ENCODE measurements at regions not wholly inside any gene's neighbourhood (a gene's known extent, or its start where the extent isn't known, plus 50 kb on each side); places are given as distances from the start of the nearest gene placed in this dataset.

DNA sequence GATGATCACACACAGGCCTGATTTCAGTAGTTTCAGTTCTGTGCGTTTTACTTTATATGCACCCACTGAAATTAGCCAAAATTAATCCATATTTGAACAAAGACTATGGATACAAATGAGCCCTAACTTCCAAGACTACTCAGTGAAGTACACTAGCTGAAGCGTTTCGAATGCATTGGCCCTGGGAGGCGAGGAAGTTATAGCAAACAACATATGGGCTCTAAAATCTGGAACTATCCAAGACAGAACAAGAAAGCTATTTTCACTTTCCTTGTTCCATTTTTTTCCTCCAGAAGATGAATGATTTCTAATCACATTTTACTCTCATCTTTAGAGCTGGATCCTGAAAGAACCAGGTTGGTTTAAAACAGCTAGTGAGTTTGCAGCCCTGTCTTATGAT is 399.4 kb upstream of the HNRNPA3 start:
- Histone ChIP-seq H3K4me3 (no peak overlapping the region), H3K9me3 (no peaks in the 10 kb centered on the region), H3K27me3 (no peaks in the 10 kb centered on the region), H3K36me3 (no peaks in the 10 kb centered on the region)
- DNase-seq: no peak

DNA sequence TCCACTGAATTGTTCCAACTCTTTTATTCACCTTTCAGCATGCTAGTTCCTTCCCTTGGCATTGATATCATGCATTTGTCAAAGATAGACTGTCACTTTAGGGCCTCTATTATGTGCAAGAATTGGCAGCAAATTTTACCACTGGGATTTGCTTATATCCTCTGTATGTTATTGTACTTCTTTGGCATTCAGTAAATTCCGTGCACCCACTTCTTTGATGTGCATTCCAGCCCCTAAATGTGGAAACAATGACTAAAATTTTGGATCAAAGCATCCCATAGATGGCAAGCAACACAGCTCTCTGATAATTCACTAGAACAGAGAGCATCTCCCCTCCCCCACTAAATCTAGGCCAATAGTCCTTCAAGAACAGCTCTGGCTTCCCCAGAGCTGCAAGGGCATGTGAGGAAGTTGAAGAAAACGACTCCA is 399.0 kb upstream of the HNRNPA3 start:
- no peak for DNase-seq
- Histone ChIP-seq H3K9me3 (no peaks in the 10 kb centered on the region), H3K4me3 (no peak overlapping the region), H3K27me3 (no peaks in the 10 kb centered on the region), H3K36me3 (no peaks in the 10 kb centered on the region)

DNA sequence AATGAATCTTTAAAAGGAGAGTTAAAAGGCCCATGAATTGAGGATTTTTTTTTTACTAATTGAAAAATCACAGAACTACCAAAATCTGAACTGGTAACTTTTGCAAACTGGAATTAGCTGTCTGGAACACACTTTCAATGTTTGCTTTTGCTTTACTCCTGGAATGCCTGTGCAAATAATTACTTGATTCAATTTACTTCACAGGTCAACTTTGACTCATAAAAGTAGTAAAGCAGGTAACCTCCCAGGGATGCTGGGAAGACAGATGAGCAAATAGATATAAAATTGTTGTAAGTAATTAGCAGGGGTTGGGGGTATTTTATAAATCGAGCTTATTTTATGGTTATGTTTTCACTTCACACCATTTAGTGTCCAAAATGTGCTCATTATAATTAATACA is 398.3 kb upstream of the HNRNPA3 start:
- Histone ChIP-seq H3K9me3 (no peaks in the 10 kb centered on the region), H3K4me3 (no peak overlapping the region), H3K36me3 (no peaks in the 10 kb centered on the region), H3K27me3 (no peaks in the 10 kb centered on the region)
- DNase-seq: no peak

DNA sequence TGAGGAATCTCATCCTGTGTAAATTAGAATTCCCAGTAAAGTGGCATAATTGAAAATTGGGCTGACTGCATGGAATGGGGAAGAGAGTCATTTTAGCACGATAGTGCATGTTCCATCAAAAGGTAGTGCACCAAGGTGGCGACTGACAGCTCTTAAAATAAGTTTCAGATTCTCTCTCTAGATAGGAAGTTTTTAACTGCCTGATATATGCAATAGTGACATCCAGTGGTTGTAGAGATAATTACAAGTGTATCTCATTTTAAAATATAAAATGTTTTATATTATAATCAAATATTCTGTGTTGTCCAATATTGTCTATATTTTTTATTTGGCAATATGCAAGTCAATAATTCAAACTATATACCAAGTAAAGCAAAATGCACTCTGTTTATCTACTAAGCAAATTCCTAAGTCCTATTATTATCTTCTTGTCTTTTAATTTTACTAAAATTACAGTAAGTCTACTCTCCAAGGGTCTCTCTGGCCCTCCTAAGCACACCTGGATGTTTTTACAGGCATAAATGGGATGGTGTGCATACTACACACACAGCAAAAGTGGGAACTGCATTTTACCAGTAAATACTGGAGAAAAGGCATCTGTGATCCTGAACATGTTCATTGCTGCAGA is 397.7 kb upstream of the HNRNPA3 start:
- Histone ChIP-seq H3K4me3 (no peak overlapping the region), H3K9me3 (no peaks in the 10 kb centered on the region), H3K36me3 (no peaks in the 10 kb centered on the region), H3K27me3 (no peaks in the 10 kb centered on the region)
- DNase-seq: no peak

DNA sequence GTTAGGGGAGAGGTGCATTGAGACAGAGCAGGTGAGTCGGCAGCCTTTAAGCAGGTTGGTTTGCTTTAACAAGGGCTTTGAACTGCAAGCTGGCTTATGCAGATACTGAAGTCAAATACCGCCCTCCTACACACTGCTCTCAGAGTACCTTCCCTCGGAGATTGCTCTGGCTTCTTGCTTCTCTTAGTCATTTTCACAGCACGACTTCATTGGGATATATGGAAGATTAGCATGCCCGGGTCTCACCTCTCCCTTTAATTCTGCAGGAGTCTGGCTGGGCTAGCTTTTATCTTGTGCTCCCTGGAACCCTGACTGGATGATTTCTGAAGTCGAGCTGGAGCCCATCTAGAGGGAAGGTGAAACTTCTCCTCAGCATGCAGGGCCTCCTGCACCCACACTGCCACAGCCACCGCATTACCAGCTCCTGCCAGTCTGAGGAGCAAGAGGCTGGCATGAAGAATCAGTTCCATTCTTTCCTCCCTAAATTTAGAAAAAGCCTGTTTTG is 395.5 kb upstream of the HNRNPA3 start:
- Histone ChIP-seq H3K9me3 (no peaks in the 10 kb centered on the region), H3K36me3 (no peaks in the 10 kb centered on the region), H3K27me3 (no peaks in the 10 kb centered on the region; the same call in 1 of the 2 replicates), H3K4me3 (no peak overlapping the region)
- DNase-seq: peak; percentile 3

DNA sequence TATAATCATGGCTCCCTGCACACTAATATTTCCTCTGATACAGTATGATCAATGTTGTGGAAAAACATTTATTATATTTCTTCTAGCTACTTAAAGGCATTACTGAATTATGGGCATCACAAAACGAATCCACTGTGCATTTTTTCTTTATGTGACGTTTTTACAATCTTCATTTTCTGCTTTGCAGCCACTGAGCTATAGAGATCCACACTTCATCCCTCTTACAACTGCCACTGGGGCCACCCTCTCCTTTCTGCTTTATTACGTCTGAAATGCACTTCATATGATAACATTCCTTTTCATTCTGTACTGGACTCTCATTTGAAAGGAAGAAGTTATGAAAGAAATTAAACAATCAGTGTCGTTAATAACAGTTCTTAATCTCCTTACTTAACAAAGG is 394.5 kb upstream of the HNRNPA3 start:
- no peak for DNase-seq
- no peaks in the 10 kb centered on the region for H3K9me3 ChIP-seq
- no peaks in the 10 kb centered on the region for H3K36me3 ChIP-seq
- H3K4me3 ChIP-seq: no peak overlapping the region
- no peaks in the 10 kb centered on the region; the same call in 1 of the 2 replicates for H3K27me3 ChIP-seq

DNA sequence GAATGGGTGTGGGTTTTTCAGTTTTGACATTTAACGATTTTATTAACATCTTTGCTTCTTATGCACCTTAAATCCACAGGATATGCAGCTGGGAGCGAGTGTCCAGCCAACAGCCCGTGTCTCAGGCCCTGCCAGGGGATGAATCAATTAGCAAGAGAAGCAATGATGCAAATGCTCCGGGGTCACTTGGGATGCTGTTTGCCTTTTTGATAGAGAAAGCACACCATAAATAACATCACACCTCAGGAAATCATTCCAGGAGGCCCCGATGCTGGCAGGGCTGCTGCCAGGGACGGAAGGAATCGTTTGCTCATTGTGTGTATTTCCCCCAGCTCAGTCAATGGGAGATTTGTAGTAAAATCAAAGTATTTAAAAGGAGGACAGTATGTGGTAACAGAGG is 394.0 kb upstream of the HNRNPA3 start:
- Histone ChIP-seq H3K27me3 (no peaks in the 10 kb centered on the region; the same call in 1 of the 2 replicates), H3K9me3 (no peaks in the 10 kb centered on the region), H3K4me3 (no peak overlapping the region), H3K36me3 (no peaks in the 10 kb centered on the region)
- no peak for DNase-seq

DNA sequence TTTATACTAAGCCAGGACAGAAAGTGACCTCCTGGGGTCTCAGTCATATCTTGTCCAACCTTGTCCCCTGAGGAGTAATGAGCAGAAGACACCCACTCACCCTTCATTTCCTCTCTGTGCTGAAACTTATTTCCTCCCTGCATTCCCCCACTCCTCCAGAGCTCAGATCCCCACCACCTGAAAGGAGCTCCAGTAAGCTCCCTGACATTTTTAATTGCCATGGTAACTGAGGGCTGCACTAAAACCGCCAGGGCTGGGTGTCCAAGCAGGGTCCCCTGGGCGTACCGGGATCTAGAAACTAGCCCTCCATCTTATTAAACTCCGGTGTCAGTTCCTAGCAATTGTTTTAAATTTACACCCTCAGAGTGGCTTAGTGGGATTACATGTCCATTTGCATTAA is 393.3 kb upstream of the HNRNPA3 start:
- DNase-seq: no peak
- H3K9me3 ChIP-seq: no peaks in the 10 kb centered on the region
- H3K4me3 ChIP-seq: no peak overlapping the region

DNA sequence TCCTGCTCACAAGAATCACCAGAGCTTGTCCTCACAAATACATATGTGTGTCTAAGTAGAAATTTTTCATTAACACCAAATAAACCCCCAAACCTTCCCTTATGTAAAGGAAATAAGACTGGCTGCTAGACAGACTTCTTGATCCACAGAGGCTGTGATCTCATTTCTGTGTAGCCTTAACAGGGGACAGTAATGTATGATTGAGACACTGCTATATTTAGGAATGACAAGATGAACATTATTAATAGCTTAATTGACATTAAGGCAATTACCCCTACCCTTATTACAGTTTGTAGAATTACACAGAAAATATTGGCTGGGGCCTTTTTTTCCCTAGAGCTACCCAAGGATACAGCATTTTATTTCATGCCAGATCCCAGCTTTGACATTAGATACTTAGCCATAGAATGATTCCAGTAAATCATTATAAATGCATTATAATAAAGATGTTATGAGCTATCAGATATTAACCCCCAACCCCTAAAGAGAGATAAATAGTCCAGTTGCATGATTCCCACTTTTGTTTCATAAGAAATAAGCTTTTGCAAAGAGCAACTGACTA is 392.1 kb upstream of the HNRNPA3 start:
- Histone ChIP-seq H3K36me3 (no peaks in the 10 kb centered on the region), H3K4me3 (no peak overlapping the region), H3K27me3 (no peaks in the 10 kb centered on the region; the same call in 1 of the 2 replicates)

More for the DNA sequence above, 393.3 kb upstream of the HNRNPA3 start:
- no peaks in the 10 kb centered on the region; the same call in 1 of the 2 replicates for H3K27me3 ChIP-seq
- no peaks in the 10 kb centered on the region for H3K36me3 ChIP-seq

DNA sequence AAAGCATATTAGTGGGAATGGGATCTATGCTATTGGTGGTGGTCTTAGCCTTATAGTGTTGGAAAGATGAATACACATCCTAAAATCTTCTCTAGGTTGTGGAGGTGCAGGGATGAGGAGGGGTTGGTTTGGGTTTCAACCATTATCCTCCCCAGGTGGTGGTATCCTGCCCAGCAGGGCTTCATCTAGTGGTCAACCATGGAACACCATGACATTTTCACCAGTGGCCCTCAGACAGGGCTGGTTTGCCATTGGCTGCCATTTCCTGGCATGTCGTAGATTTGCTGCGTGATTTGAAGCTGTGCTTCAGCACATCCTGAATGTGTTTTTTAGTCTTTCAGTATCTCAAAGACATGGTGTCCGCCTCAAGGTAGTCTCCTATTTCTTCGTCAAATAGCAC is 391.2 kb upstream of the HNRNPA3 start:
- Histone ChIP-seq H3K4me3 (no peak overlapping the region), H3K36me3 (no peaks in the 10 kb centered on the region), H3K27me3 (no peaks in the 10 kb centered on the region; the same call in 1 of the 2 replicates), H3K9me3 (no peaks in the 10 kb centered on the region)
- DNase-seq: no peak

More for the DNA sequence above, 392.1 kb upstream of the HNRNPA3 start:
- no peaks in the 10 kb centered on the region for H3K9me3 ChIP-seq
- no peak for DNase-seq

DNA sequence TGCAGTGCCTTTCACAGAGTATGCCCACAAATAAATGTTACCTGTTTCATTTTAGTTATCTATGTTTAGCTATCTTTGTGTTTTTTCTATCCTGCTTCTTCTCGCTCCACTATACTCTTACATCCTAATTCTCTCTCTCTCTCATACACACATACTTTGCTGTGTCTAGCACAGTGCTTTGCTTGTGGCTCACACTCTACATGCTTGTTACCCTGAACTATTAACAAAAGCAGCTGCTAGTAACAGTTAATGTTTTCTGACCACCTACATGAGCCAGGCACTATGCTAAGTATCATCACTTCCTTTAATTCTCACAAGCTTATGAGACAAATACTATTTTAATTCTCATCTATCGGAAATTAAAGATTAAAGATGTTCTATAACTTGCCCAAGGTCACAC is 390.5 kb upstream of the HNRNPA3 start:
- no peak overlapping the region for H3K4me3 ChIP-seq
- no peaks in the 10 kb centered on the region for H3K9me3 ChIP-seq
- DNase-seq: no peak
- H3K36me3 ChIP-seq: no peaks in the 10 kb centered on the region
- no peaks in the 10 kb centered on the region; the same call in 1 of the 2 replicates for H3K27me3 ChIP-seq

DNA sequence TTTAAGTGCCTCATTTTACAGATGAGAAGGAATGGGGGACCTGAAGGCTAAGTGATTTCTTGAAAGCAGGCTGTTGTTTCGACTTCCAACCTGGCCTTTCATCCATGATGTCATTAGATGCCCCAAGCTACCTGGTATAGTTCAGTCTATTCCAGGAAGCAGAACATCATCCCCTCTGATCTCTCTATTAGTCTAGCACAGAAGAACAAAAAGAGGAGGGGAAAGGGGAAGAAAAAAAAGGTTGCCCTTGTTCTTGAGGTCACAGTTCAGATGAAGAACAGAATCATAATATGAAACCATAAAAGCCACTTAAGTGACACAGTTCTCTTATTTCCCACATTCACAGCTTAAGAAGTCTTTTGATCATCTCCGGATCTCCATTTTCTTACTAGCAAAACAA is 386.2 kb upstream of the HNRNPA3 start:
- no peak for DNase-seq
- Histone ChIP-seq H3K27me3 (no peaks in the 10 kb centered on the region; the same call in 1 of the 2 replicates), H3K9me3 (no peaks in the 10 kb centered on the region), H3K4me3 (no peak overlapping the region), H3K36me3 (no peaks in the 10 kb centered on the region)

DNA sequence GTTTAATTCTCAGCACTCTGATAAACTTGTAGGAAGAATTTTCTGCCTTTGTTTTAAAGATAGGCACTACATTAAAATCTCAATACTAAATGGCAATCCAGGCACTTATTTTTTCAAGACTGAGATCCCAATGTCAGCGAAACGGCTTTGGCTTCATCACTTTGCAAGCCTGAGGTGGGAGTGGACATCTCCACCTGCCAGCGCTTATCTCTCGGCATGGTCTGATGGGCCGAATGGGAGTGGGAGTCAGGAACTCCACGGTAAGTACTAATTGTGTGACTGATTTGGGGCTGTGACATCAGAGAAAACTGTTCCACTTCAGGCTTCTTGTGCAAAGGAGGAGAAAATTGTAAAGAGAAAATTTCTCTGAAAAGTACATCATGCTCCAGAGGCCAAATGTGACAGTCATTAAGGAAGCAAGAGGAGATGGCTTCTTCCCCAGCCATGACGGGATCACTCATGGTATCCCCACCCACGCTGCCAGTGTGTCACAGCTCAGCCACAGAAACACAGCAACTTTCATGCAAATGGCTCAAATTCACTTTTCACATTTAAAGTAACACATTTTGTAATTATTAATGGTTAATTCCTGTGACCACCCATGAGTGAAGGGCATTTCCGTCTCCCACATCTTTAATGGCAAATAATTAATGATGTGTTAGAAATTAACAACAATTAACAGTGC is 385.5 kb upstream of the HNRNPA3 start:
- no peaks in the 10 kb centered on the region; the same call in 1 of the 2 replicates for H3K27me3 ChIP-seq
- no peaks in the 10 kb centered on the region for H3K36me3 ChIP-seq
- no peaks in the 10 kb centered on the region for H3K9me3 ChIP-seq
- no peak for DNase-seq
- no peak overlapping the region for H3K4me3 ChIP-seq

DNA sequence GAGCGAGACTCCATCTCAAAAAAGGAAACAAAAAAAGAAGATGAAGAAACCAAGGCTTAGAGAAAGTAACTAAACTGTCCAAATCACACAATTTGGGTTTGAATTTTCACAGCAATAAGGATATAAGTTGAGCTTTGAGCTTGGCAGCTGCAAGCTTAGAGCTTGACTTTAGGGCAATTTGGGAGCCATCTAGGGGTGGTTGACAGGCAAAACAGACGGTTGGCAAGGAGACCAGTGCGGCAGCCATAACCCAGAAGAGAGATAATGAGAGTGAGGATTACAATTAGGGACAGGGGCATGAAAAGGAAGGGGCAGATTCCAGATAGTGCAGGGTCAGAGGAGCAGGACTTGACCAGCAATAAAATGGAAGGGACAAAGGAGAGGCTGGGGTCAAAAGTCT is 382.2 kb upstream of the HNRNPA3 start:
- Histone ChIP-seq H3K27me3 (no peaks in the 10 kb centered on the region; the same call in 1 of the 2 replicates), H3K9me3 (no peaks in the 10 kb centered on the region), H3K4me3 (no peak overlapping the region), H3K36me3 (no peaks in the 10 kb centered on the region)
- DNase-seq: peak; percentile 21

DNA sequence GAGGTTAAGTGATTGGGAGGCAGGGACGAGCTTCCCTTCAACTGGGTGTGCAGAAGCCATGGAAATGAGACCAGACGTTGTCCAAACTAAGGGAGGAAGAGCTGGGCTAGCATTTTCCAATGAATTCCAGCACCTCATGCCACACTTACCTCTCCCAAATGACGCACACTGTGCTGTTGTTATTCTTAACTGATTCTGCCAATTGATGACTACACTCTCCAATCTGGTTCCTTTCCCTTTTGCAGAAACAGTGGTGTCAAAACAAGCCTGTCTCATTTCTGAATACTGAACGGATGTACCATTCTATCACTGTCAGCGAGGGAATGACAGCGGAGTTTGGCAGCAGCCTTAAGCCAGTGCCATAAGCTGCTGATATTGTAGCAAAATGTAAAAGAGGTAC is 380.5 kb upstream of the HNRNPA3 start:
- Histone ChIP-seq H3K4me3 (no peak overlapping the region), H3K36me3 (no peaks in the 10 kb centered on the region), H3K27me3 (no peaks in the 10 kb centered on the region; the same call in 1 of the 2 replicates), H3K9me3 (no peaks in the 10 kb centered on the region)
- no peak for DNase-seq

DNA sequence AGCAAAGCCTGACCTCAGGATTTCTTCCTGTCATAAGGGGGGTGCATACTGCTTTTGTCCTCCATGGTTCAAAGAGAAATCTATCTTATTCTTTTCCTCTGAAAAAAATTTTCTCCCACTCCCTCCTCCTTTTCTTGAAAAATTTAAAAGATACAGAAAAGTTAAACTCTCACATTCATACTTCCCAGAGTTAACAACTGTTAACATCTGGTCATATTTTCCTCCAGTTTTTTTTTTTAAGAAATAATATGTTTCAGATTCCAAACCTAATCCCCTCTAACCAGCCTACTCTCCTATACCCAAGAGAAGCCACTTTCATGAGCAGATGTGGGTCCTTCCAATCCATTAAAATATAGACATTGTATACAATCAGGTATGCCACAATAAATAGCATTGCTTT is 378.9 kb upstream of the HNRNPA3 start:
- Histone ChIP-seq H3K4me3 (no peak overlapping the region), H3K27me3 (no peaks in the 10 kb centered on the region; the same call in 1 of the 2 replicates), H3K36me3 (no peaks in the 10 kb centered on the region), H3K9me3 (no peaks in the 10 kb centered on the region)
- no peak for DNase-seq

DNA sequence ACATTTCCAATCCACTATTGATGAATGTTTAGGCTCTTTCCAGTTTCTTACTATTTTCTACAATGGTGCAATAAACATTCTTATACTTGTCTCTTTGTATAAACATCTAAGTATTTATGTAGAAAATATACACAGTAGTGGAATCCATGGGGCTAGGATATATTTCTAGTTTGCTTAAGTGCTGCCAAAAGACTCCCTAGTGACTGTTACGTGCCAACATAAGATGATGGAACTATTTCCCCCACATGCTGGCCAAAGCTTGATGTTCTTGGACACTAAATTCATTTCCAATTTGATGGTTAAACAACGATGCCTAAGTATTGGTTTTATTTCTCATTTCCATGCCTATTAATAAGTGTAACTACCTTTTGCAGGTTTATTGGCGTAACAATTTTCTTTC is 378.4 kb upstream of the HNRNPA3 start:
- no peak overlapping the region for H3K4me3 ChIP-seq
- DNase-seq: no peak
- H3K36me3 ChIP-seq: no peaks in the 10 kb centered on the region
- H3K27me3 ChIP-seq: no peaks in the 10 kb centered on the region; the same call in 1 of the 2 replicates
- H3K9me3 ChIP-seq: no peaks in the 10 kb centered on the region
